ENCODE measurements at regions not wholly inside any gene's neighbourhood (a gene's known extent, or its start where the extent isn't known, plus 50 kb on each side); places are given as distances from the start of the nearest gene placed in this dataset.

GRCh38 chr18:43542016-43542415, 264.7 kb upstream of the SYT4 start:
- WGBS (ENCODE audit: insufficient coverage) = 74% methylated on average over 6 of the region's 6 CpGs
- POLR2A ChIA-PET = no interaction called here
- TF ChIP-seq, protein P1, sequence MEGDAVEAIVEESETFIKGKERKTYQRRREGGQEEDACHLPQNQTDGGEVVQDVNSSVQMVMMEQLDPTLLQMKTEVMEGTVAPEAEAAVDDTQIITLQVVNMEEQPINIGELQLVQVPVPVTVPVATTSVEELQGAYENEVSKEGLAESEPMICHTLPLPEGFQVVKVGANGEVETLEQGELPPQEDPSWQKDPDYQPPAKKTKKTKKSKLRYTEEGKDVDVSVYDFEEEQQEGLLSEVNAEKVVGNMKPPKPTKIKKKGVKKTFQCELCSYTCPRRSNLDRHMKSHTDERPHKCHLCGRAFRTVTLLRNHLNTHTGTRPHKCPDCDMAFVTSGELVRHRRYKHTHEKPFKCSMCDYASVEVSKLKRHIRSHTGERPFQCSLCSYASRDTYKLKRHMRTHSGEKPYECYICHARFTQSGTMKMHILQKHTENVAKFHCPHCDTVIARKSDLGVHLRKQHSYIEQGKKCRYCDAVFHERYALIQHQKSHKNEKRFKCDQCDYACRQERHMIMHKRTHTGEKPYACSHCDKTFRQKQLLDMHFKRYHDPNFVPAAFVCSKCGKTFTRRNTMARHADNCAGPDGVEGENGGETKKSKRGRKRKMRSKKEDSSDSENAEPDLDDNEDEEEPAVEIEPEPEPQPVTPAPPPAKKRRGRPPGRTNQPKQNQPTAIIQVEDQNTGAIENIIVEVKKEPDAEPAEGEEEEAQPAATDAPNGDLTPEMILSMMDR (IDR thresholded peaks at IDR 0.05) = no peak
- TF ChIP-seq EZH2 (IDR thresholded peaks at IDR 0.05; ENCODE audit: borderline replicate concordance, insufficient read depth, low read depth, low read length, poor library complexity, severe bottlenecking) = no peak

DNA sequence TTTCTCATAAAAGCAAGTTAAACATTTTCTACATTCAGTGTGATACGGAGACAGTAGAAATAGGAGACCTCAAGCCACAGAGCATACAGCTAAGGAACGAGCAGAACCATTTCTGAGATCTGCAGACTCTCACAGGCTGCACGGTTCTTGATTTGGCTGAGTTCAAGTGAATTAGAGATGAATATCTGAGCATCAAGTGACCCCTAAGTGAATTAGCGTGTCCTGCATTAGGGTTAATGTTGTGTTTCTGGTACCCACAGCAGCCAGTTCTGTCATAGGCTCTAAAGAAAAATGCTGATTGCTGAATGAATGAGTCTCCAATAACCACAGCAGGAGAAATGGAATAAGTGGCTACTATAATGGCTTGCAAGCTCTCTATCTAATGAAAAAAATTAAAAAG, 265.9 kb upstream of the SYT4 start:
- Histone ChIP-seq H3K79me2 (ENCODE audit: control insufficient read depth, insufficient read depth, low read length) (no peaks in the 10 kb centered on the region), H3K9me3 (ENCODE audit: control extremely low read depth in 1 of 3, control insufficient read depth in 2 of 3, insufficient read depth in 1 of 3, low read length in 2 of 3) (peaks cover 0 to 2% (median 0%) of the 10 kb centered on the region in 3 donors), H3K4me2 (replicated peaks; ENCODE audit: low read depth, low read length, poor library complexity, severe bottlenecking) (no peak overlapping the region), H2AFZ (ENCODE audit: insufficient read depth, low read depth, low read length, poor library complexity, severe bottlenecking) (no peak overlapping the region), H3K27ac (ENCODE audit: low read length in 2 of 2) (no peak overlapping the region), H3K27me3 (replicated peaks in 1 of 4; ENCODE audit: control extremely low read depth in 1 of 4, control insufficient read depth in 3 of 4, insufficient read depth in 4 of 4, low read length in 3 of 4) (no peaks in the 10 kb centered on the region), H3K36me3 (replicated peaks in 1 of 2; ENCODE audit: control extremely low read depth in 1 of 2, control insufficient read depth in 1 of 2, extremely low read depth in 1 of 2, insufficient read depth in 2 of 2, low read length in 1 of 2) (no peaks in the 10 kb centered on the region), H3K9ac (ENCODE audit: low read length) (no peak overlapping the region), H4K20me1 (ENCODE audit: control insufficient read depth, insufficient read depth, low read length, poor library complexity, severe bottlenecking) (no peaks in the 10 kb centered on the region), H3K4me3 (ENCODE audit: control extremely low read depth in 1 of 5, extremely low read depth in 1 of 5, insufficient read depth in 1 of 5, low read depth in 2 of 5, low read length in 4 of 5) (no peak overlapping the region), H3K4me1 (ENCODE audit: control insufficient read depth in 2 of 2, insufficient read depth in 2 of 2, low read length in 2 of 2) (no peaks in the 10 kb centered on the region)
- H3K9me3 Mint-ChIP-seq (ENCODE audit: insufficient read depth) = peaks cover 3% of the 10 kb centered on the region
- POLR2A ChIA-PET = no interaction called here
- H3K4me1 Mint-ChIP-seq = no peaks in the 10 kb centered on the region
- DNase-seq (no peak), ATAC-seq (ENCODE audit: low read depth) (no peak)
- no peak overlapping the region for H3K27ac Mint-ChIP-seq
- WGBS (ENCODE audit: insufficient coverage) = 87% methylated on average over 4 of the region's 4 CpGs
- CTCF ChIA-PET = interaction anchor here (0.6 kb wide), 1 partner anchor 153 kb away, joined by 3 read pairs; no protein-coding TSS in a partner anchor
- TF ChIP-seq, protein P1 (IDR thresholded peaks at IDR 0.05) = no peak
- no peaks in the 10 kb centered on the region for H3K27me3 Mint-ChIP-seq
- intact Hi-C loops (cut with micrococcal nuclease) = no loop called here
- H3K4me3 Mint-ChIP-seq = no peak overlapping the region

More at GRCh38 chr18:43542016-43542415, 264.7 kb upstream of the SYT4 start:
- H4K20me1 ChIP-seq (ENCODE audit: control insufficient read depth, insufficient read depth, low read length, poor library complexity, severe bottlenecking) = no peaks in the 10 kb centered on the region
- H3K9me3 Mint-ChIP-seq (ENCODE audit: insufficient read depth) = peaks cover 3% of the 10 kb centered on the region
- H3K4me2 ChIP-seq (replicated peaks; ENCODE audit: low read depth, low read length, poor library complexity, severe bottlenecking) = no peak overlapping the region
- H3K79me2 ChIP-seq (ENCODE audit: control insufficient read depth, insufficient read depth, low read length) = no peaks in the 10 kb centered on the region
- no peak for ATAC-seq (ENCODE audit: low read depth)
- intact Hi-C loops (cut with micrococcal nuclease) = no loop called here
- no peak overlapping the region for H3K27ac Mint-ChIP-seq
- H3K9me3 ChIP-seq (ENCODE audit: control extremely low read depth in 1 of 3, control insufficient read depth in 2 of 3, insufficient read depth in 1 of 3, low read length in 2 of 3) = peaks cover 0 to 2% (median 0%) of the 10 kb centered on the region in 3 donors
- H3K4me1 Mint-ChIP-seq = no peaks in the 10 kb centered on the region
- H3K36me3 ChIP-seq (replicated peaks in 1 of 2; ENCODE audit: control extremely low read depth in 1 of 2, control insufficient read depth in 1 of 2, extremely low read depth in 1 of 2, insufficient read depth in 2 of 2, low read length in 1 of 2) = no peaks in the 10 kb centered on the region
- no peaks in the 10 kb centered on the region for H3K27me3 ChIP-seq (replicated peaks in 1 of 4; ENCODE audit: control extremely low read depth in 1 of 4, control insufficient read depth in 3 of 4, insufficient read depth in 4 of 4, low read length in 3 of 4)
- no peak overlapping the region for H3K9ac ChIP-seq (ENCODE audit: low read length)
- no peak overlapping the region for H2AFZ ChIP-seq (ENCODE audit: insufficient read depth, low read depth, low read length, poor library complexity, severe bottlenecking)
- no peaks in the 10 kb centered on the region for H3K4me1 ChIP-seq (ENCODE audit: control insufficient read depth in 2 of 2, insufficient read depth in 2 of 2, low read length in 2 of 2)
- DNase-seq = no peak
- H3K27ac ChIP-seq (ENCODE audit: low read length in 2 of 2) = no peak overlapping the region
- no peaks in the 10 kb centered on the region for H3K27me3 Mint-ChIP-seq
- CTCF ChIA-PET = no interaction called here
- no peak overlapping the region for H3K4me3 Mint-ChIP-seq
- no peak overlapping the region for H3K4me3 ChIP-seq (ENCODE audit: control extremely low read depth in 1 of 5, extremely low read depth in 1 of 5, insufficient read depth in 1 of 5, low read depth in 2 of 5, low read length in 4 of 5)

Measured in B cell (primary cell).